Stimulated activated memory B cell treated with anti-CD40 and anti-IgM and Interleukin-4, amounts not matched to agents 10 μg/mL and 1 μg/mL and 100 μg/mL, for 72 hours (primary cell): ENCODE measurements at regions not wholly inside any gene's neighbourhood (a gene's known extent, or its start where the extent isn't known, plus 50 kb on each side); places are given as distances from the start of the nearest gene placed in this dataset.
"Not testable (repeated sequence)": the region's sequence is repeated elsewhere in the genome, so short reads cannot be mapped to it uniquely, and the experiment has no call there.

Experiments used
- ATAC-seq: fragments of 150-1000 bp; cut with Tn5 transposase; 2 replicates; pipeline ENCODE4 v1.10.0; 2021
- H3K27ac Mint-ChIP-seq: one replicate; pipeline ENCODE4 v1.8.0; 2022; ENCODE audit warnings: mild to moderate bottlenecking, mixed read lengths
- H3K27me3 Mint-ChIP-seq: one replicate; pipeline ENCODE4 v1.8.0; 2022; ENCODE audit warnings: mixed read lengths
- H3K36me3 Mint-ChIP-seq: one replicate; pipeline ENCODE4 v1.8.0; 2022; ENCODE audit warnings: mixed read lengths
- H3K4me1 Mint-ChIP-seq: one replicate; pipeline ENCODE4 v1.8.0; 2022; ENCODE audit warnings: mixed read lengths
- H3K4me3 Mint-ChIP-seq: one replicate; pipeline ENCODE4 v1.8.0; 2022; ENCODE audit warnings: mild to moderate bottlenecking, moderate library complexity, mixed read lengths
- H3K9me3 Mint-ChIP-seq: one replicate; pipeline ENCODE4 v1.8.0; 2022; ENCODE audit warnings: mixed read lengths

DNA sequence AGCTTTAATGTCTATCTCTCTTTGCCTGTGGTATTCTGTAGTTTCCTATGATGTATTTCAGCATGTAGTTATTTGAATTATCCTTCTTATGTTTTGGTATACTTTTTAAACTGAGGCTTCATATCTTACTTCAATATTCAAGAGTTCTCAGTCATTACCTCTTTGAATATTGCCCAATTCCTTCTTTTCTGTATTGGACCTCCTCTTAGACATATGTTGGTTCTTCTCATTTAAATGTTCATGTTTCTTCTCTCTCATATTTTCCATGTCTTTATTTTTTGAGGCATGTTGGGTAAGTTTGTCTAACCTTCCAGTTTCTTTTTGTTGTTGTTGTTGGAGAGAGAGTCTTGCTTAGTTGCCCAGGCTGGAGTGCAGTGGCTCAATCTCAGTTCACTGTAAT, 140.6 kb downstream of the MRPS6 start:
- no peak overlapping the region for H3K27ac Mint-ChIP-seq
- no peaks in the 10 kb centered on the region for H3K4me1 Mint-ChIP-seq
- peaks cover 20% of the 10 kb centered on the region for H3K27me3 Mint-ChIP-seq
- ATAC-seq: no peak
- peaks cover 26% of the 10 kb centered on the region for H3K36me3 Mint-ChIP-seq
- H3K4me3 Mint-ChIP-seq: no peak overlapping the region
- H3K9me3 Mint-ChIP-seq: peaks cover 13% of the 10 kb centered on the region

GRCh38 chr21:34215501-34215900, 142.1 kb downstream of the MRPS6 start:
- Mint-ChIP-seq H3K27me3 (peaks cover 14% of the 10 kb centered on the region), H3K4me3 (no peak overlapping the region), H3K36me3 (peaks cover 26% of the 10 kb centered on the region), H3K9me3 (peaks cover 10% of the 10 kb centered on the region), H3K4me1 (no peaks in the 10 kb centered on the region), H3K27ac (no peak overlapping the region)
- ATAC-seq: no peak

DNA sequence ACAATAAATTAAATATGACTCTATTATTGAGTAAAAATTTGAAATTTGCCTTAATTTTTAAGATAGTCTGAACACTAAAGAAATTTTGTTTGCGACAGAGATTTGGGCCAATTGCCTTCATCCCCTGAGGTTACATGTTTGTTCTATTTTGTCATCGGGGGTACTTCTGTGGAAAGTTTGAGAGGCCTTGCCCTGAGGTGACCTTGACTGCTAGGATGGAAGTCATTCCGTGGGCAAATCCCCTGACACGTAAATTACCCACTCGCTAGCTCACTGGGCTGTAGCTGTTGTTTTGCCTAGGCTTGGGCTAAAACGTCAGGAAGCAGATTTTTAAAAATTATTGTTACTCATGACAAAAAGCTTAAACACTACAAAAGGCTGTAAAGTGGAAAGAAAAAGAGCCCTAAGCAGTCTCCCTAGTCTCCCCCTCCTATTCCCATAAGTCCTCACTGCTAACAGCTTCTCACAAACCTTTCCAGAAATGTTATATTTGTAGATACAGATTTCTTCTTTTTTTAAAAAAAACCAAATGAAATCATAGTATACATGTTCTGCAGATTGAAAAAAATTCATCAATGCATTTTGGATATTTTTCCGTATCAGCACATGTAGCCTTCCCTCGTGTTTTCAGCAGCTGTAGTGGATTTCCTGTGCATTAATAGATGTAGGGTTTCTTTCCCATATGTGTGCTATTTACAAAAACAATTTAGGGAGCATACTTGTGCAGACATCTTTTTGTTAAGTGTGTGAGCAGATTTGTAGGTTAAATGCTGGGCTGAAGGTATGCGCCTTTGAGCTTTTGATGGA, 142.7 kb downstream of the MRPS6 start:
- Mint-ChIP-seq H3K27me3 (peaks cover 11% of the 10 kb centered on the region), H3K27ac (no peak overlapping the region), H3K4me1 (no peaks in the 10 kb centered on the region), H3K4me3 (no peak overlapping the region), H3K9me3 (peaks cover 9% of the 10 kb centered on the region), H3K36me3 (peaks cover 26% of the 10 kb centered on the region)
- no peak for ATAC-seq

- Mint-ChIP-seq H3K4me1 (no peaks in the 10 kb centered on the region), H3K27me3 (peaks cover 11% of the 10 kb centered on the region), H3K36me3 (peaks cover 22% of the 10 kb centered on the region), H3K27ac (no peak overlapping the region), H3K4me3 (no peak overlapping the region), H3K9me3 (peaks cover 9% of the 10 kb centered on the region)
- ATAC-seq: no peak
Measured at GRCh38 chr21:34216718-34217032, 143.3 kb downstream of the MRPS6 start.

DNA sequence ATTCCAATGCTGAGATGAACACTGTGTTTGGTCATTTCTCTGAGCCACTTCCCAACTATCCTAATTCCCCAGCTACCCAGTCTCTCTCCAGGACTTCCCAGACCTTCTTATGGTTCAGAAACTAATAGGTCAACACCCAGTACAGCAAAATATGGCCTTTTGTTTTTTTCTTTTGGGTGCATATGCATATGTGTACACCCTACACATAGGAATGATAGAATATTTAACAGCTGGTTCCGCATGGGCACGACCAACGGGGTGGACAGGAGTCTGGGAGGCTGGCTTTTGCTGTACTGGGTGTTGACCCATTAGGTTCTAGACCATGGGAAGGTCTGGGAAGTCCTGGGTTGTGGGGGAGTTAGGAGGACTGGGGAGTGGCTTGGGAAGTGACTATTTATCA, 143.9 kb downstream of the MRPS6 start:
- Mint-ChIP-seq H3K27me3 (peaks cover 11% of the 10 kb centered on the region), H3K9me3 (peaks cover 9% of the 10 kb centered on the region), H3K4me1 (no peaks in the 10 kb centered on the region), H3K4me3 (no peak overlapping the region), H3K36me3 (peaks cover 21% of the 10 kb centered on the region), H3K27ac (no peak overlapping the region)
- no peak for ATAC-seq

GRCh38 chr21:34219334-34220060, 144.3 kb upstream of the KCNE2 start:
- Mint-ChIP-seq H3K4me3 (no peak overlapping the region), H3K27me3 (peaks cover 11% of the 10 kb centered on the region), H3K36me3 (peaks cover 11% of the 10 kb centered on the region), H3K4me1 (peaks cover 10% of the 10 kb centered on the region), H3K27ac (no peak overlapping the region), H3K9me3 (peaks cover 6% of the 10 kb centered on the region)
- no peak for ATAC-seq

- ATAC-seq: no peak
- no peak overlapping the region for H3K27ac Mint-ChIP-seq
- H3K4me3 Mint-ChIP-seq: no peak overlapping the region
- no peaks in the 10 kb centered on the region for H3K36me3 Mint-ChIP-seq
- H3K27me3 Mint-ChIP-seq: peaks cover 9% of the 10 kb centered on the region
- peaks cover 3% of the 10 kb centered on the region for H3K9me3 Mint-ChIP-seq
- peaks cover 10% of the 10 kb centered on the region for H3K4me1 Mint-ChIP-seq
Measured at GRCh38 chr21:34220556-34221195, 143.1 kb upstream of the KCNE2 start.

DNA sequence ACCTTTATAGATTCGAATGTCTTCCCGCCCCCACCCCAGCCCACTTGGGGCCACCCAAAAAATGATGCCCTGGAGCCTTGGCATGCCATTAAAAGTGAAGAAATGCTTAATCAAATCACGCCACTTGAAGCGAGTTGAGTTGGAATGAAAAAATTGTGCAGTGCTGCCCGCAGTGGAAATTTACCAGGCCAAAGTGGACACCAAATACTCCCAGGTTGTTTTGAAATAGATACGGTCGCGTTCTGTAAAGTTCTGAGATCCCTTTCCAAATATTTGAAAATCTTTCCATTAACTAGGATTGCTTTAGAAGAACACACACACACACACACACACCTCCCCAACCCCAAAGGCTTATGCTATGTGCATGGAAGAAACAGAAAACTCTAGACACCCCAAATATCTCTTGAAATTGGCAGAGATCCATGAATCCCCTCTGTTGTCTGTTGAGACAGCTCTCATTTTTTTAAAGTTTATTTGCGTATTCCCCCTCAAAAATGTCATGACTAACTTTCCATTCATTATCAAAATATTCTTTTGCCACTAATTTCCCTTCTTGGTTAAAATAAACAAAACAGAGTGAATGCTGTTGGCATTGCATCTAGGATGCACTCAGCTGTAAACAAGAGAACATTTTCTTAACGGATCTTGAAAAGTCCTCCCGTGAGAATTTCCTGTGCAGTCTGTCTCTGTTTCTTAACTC, 142.3 kb upstream of the KCNE2 start:
- no peak for ATAC-seq
- H3K27ac Mint-ChIP-seq: no peak overlapping the region
- peaks cover 9% of the 10 kb centered on the region for H3K27me3 Mint-ChIP-seq
- no peaks in the 10 kb centered on the region for H3K36me3 Mint-ChIP-seq
- peaks cover 10% of the 10 kb centered on the region for H3K4me1 Mint-ChIP-seq
- H3K9me3 Mint-ChIP-seq: peaks cover 3% of the 10 kb centered on the region
- no peak overlapping the region for H3K4me3 Mint-ChIP-seq

DNA sequence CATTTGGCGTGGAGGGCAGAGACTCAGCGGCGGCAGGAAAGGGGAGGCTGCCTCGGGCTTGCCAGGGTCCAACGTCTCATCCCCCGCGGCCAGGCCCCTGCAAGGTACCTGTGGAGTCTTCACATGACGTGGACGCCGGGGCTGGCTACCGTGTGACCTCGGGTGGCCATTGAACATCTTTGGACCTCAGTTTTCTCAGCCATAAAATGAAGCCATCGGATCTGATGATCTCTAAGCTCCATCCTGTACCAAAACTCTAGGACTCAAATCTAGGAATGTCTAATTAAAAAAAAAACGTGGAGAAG, 141.8 kb upstream of the KCNE2 start:
- peaks cover 9% of the 10 kb centered on the region for H3K27me3 Mint-ChIP-seq
- no peak for ATAC-seq
- peaks cover 10% of the 10 kb centered on the region for H3K4me1 Mint-ChIP-seq
- peaks cover 3% of the 10 kb centered on the region for H3K9me3 Mint-ChIP-seq
- no peak overlapping the region for H3K27ac Mint-ChIP-seq
- no peaks in the 10 kb centered on the region for H3K36me3 Mint-ChIP-seq
- H3K4me3 Mint-ChIP-seq: no peak overlapping the region

DNA sequence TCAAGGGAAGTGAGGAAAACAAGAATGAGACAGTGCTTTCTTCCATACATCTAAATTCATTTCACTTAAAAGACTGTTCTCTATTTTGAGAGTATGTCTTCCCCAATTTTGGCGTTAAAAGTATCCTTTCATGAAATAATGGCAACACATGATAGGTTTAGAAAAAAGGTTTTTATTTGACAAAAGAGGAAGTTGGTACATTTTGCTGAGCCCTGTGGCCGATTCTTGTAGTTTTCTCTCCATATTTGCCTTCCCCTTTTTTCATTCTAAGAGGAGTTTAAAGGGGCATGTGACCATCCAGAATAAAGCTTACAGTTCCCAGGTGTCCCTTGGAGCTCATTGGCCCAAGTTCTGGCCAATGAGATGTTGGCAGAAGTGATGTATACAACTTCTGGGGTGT, 140.4 kb upstream of the KCNE2 start:
- Mint-ChIP-seq H3K27ac (no peak overlapping the region), H3K36me3 (no peaks in the 10 kb centered on the region), H3K4me3 (no peak overlapping the region), H3K27me3 (peaks cover 9% of the 10 kb centered on the region), H3K9me3 (peaks cover 3% of the 10 kb centered on the region), H3K4me1 (peaks cover 10% of the 10 kb centered on the region)
- peak; percentile 43 for ATAC-seq

- Mint-ChIP-seq H3K27ac (no peak overlapping the region), H3K4me1 (peaks cover 10% of the 10 kb centered on the region), H3K27me3 (peaks cover 9% of the 10 kb centered on the region), H3K4me3 (no peak overlapping the region), H3K9me3 (peaks cover 3% of the 10 kb centered on the region), H3K36me3 (no peaks in the 10 kb centered on the region)
- no peak for ATAC-seq
Measured at GRCh38 chr21:34227386-34227852, 136.4 kb upstream of the KCNE2 start.

- no peaks in the 10 kb centered on the region for H3K36me3 Mint-ChIP-seq
- no peak overlapping the region for H3K4me3 Mint-ChIP-seq
- ATAC-seq: no peak
- H3K9me3 Mint-ChIP-seq: peaks cover 2% of the 10 kb centered on the region
- H3K27me3 Mint-ChIP-seq: peaks cover 6% of the 10 kb centered on the region
- peaks cover under 1% of the 10 kb centered on the region for H3K4me1 Mint-ChIP-seq
- H3K27ac Mint-ChIP-seq: no peak overlapping the region
Measured at GRCh38 chr21:34228792-34229191, 135.0 kb upstream of the KCNE2 start.

GRCh38 chr21:34229353-34229752, 134.5 kb upstream of the KCNE2 start:
- H3K27me3 Mint-ChIP-seq: peaks cover under 1% of the 10 kb centered on the region
- H3K9me3 Mint-ChIP-seq: no peaks in the 10 kb centered on the region
- H3K27ac Mint-ChIP-seq: no peak overlapping the region
- no peak for ATAC-seq
- H3K4me3 Mint-ChIP-seq: no peak overlapping the region
- H3K4me1 Mint-ChIP-seq: no peaks in the 10 kb centered on the region
- no peaks in the 10 kb centered on the region for H3K36me3 Mint-ChIP-seq

GRCh38 chr21:34233741-34234140, 130.1 kb upstream of the KCNE2 start:
- Mint-ChIP-seq H3K27me3 (peaks cover 23% of the 10 kb centered on the region), H3K36me3 (peaks cover 18% of the 10 kb centered on the region)
- peak; percentile 24 for ATAC-seq
- H3K9me3 Mint-ChIP-seq, H3K27ac Mint-ChIP-seq, H3K4me3 Mint-ChIP-seq, H3K4me1 Mint-ChIP-seq: not testable (repeated sequence)

- Mint-ChIP-seq H3K4me1 (no peaks in the 10 kb centered on the region), H3K9me3 (peaks cover 8% of the 10 kb centered on the region), H3K27ac (no peak overlapping the region), H3K36me3 (peaks cover 18% of the 10 kb centered on the region), H3K27me3 (peaks cover 23% of the 10 kb centered on the region), H3K4me3 (no peak overlapping the region)
- ATAC-seq: no peak
Measured at GRCh38 chr21:34235514-34235913, 128.3 kb upstream of the KCNE2 start.
